Activated CD4-positive, alpha-beta memory T cell treated with anti-CD3 and anti-CD28 coated beads for 36 hours (primary cell): ENCODE measurements at regions not wholly inside any gene's neighbourhood (a gene's known extent, or its start where the extent isn't known, plus 50 kb on each side); places are given as distances from the start of the nearest gene placed in this dataset.
"Not testable (repeated sequence)": the region's sequence is repeated elsewhere in the genome, so short reads cannot be mapped to it uniquely, and the experiment has no call there.

ENCODE experiments used
- CTCF ChIA-PET: fragments of 350-600 bp; sonication (Branson Sonifier 250); formaldehyde crosslinking; loops from one replicate; lab custom pipeline; 2021; ENCODE audit warnings: antibody characterized with exemption, inconsistent platforms; lab: Charles Lee
- POLR2A ChIA-PET: fragments of 350-600 bp; sonication (Branson Sonifier 250); formaldehyde crosslinking; loops from one replicate; lab custom pipeline; 2021; ENCODE audit warnings: antibody characterized with exemption; lab: Charles Lee
- DNase-seq: peaks from one replicate; pipeline ENCODE4 v3.0.0-alpha.2; 2020
- H3K27ac Mint-ChIP-seq: one replicate; pipeline ENCODE4 v1.8.0; 2021; ENCODE audit warnings: mixed read lengths
- H3K27me3 Mint-ChIP-seq: one replicate; pipeline ENCODE4 v1.8.0; 2021; ENCODE audit warnings: mixed read lengths
- H3K36me3 Mint-ChIP-seq: one replicate; pipeline ENCODE4 v1.8.0; 2021; ENCODE audit warnings: mixed read lengths
- H3K4me1 Mint-ChIP-seq: one replicate; pipeline ENCODE4 v1.8.0; 2021; ENCODE audit warnings: low read depth, mixed read lengths
- H3K4me3 Mint-ChIP-seq: one replicate; pipeline ENCODE4 v1.8.0; 2021; ENCODE audit warnings: mild to moderate bottlenecking, mixed read lengths
- H3K9me3 Mint-ChIP-seq: one replicate; pipeline ENCODE4 v1.8.0; 2021; ENCODE audit warnings: mixed read lengths
- intact Hi-C: fragments of 100-400 bp; cut with micrococcal nuclease; formaldehyde crosslinking; loops from one replicate; pipeline ENCODE4 v1.15.1; 2023

DNA sequence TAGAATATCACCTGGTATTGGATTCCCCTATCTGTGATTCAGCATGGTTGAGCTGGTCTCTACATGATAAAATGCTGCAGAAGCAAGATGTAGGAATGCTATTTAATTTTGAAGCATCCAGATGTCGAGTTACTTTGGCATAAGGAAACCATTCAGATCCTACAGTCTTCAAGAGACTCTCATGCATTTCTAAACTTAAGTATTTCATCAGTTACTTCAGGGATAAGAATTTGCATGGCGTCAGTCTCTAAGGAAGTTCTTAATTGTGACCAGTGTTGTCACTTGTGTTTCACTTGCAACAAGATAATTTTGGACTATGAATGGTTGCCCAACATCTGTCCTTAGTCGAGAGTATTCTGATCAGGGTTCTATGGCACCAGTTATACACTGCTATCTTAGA lies 192.4 kb downstream of the CCNG2 start:
- intact Hi-C loops: no loop called here
- Mint-ChIP-seq H3K27me3 (peaks cover 10% of the 10 kb centered on the region), H3K27ac (no peak overlapping the region), H3K4me1 (no peaks in the 10 kb centered on the region), H3K36me3 (no peaks in the 10 kb centered on the region), H3K4me3 (no peak overlapping the region), H3K9me3 (no peaks in the 10 kb centered on the region)
- ChIA-PET CTCF (no interaction called here), POLR2A (no interaction called here)
- no peak for DNase-seq

DNA sequence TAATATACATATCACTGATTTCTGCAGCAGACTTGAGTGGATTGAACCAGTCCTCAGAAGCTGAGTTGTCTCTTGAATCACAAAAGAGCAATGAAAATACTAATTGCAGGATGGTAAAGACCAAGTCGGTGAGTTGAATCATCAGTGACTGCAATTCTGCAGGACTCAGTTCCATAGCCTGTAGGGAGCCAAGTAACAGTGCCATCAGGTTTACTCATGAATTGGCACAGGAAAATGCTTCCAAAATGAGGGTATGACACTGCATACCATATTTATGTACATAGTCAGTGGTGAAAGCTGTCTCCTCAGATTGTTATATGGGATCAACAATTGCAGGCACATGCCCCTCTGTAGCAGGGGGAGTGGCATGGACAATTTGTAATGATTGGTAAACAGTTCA lies 192.8 kb downstream of the CCNG2 start:
- DNase-seq: no peak
- H3K27ac Mint-ChIP-seq: no peak overlapping the region
- ChIA-PET CTCF (interaction anchor here (0.9 kb wide), 1 partner anchor 8 kb away, joined by 4 read pairs; no protein-coding TSS in a partner anchor), POLR2A (no interaction called here)
- H3K4me1 Mint-ChIP-seq: no peaks in the 10 kb centered on the region
- no peak overlapping the region for H3K4me3 Mint-ChIP-seq
- no peaks in the 10 kb centered on the region for H3K36me3 Mint-ChIP-seq
- intact Hi-C loops: no loop called here
- H3K9me3 Mint-ChIP-seq: no peaks in the 10 kb centered on the region
- peaks cover 10% of the 10 kb centered on the region for H3K27me3 Mint-ChIP-seq

DNA sequence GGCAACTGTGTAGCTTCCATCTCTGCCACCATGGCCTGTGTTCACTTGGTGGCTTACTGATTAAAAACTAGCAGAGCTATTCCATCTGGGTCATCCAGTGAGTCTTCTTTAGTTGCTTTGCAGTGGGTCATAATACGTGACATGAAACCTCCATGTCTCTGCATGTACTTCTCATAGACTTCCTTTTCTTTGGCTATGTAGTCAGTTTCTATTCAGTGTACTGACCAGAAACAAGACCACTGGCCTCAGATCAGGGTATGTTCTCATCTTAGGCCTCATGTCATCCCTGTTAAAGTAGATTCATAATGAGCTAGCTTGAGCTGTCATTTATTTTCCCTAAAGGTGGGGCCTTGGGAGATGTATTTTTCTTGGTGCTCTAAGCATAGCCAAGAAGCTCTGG lies 195.2 kb downstream of the CCNG2 start:
- POLR2A ChIA-PET: no interaction called here

DNA sequence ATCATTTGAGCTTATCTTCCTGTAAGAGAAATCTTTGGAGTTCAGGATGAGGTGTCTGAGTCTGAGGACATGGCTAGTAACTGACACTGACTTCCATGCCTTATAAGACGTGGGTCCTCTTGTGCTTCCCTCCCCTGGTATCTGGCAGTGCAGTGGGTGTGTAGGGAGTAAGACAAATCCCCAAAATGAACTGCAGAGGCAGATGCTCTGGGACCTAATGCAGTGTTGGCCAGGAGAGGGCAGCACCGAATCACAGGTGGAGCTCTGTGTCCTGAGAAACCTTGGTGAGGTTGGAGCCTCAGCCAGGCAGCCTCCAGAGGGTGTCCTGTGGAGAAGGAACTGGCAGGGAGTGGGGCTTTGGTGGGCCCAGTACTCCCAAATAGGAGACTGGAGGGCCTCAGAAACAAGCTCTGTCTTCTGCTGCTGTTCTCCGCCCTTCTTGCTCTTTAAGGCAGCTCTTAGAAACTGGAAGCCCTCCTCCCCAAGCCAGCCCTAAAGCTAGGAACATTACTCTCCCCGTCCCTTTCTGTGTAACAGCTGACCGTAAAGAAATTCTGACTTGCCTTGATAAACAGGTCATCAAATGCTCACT lies 196.8 kb downstream of the CCNG2 start:
- H3K4me1 Mint-ChIP-seq, POLR2A ChIA-PET, H3K9me3 Mint-ChIP-seq, DNase-seq, intact Hi-C loops, H3K27ac Mint-ChIP-seq, H3K4me3 Mint-ChIP-seq, H3K27me3 Mint-ChIP-seq, H3K36me3 Mint-ChIP-seq: not testable (repeated sequence)
- CTCF ChIA-PET: interaction anchor here (1.2 to 2.5 kb wide), 4 partner anchors 10 to 100 kb away, joined by 3 to 11 read pairs (median 3); no protein-coding TSS in a partner anchor

More for the DNA sequence above, 195.2 kb downstream of the CCNG2 start:
- Mint-ChIP-seq H3K4me1 (no peaks in the 10 kb centered on the region), H3K36me3 (no peaks in the 10 kb centered on the region), H3K27ac (no peak overlapping the region), H3K4me3 (no peak overlapping the region), H3K9me3 (no peaks in the 10 kb centered on the region), H3K27me3 (no peaks in the 10 kb centered on the region)
- CTCF ChIA-PET: interaction anchor here (0.8 to 1.5 kb wide), 6 partner anchors 37 to 249 kb away, joined by 3 to 4 read pairs (median 3); no protein-coding TSS in a partner anchor
- intact Hi-C loops: no loop called here
- DNase-seq: no peak

DNA sequence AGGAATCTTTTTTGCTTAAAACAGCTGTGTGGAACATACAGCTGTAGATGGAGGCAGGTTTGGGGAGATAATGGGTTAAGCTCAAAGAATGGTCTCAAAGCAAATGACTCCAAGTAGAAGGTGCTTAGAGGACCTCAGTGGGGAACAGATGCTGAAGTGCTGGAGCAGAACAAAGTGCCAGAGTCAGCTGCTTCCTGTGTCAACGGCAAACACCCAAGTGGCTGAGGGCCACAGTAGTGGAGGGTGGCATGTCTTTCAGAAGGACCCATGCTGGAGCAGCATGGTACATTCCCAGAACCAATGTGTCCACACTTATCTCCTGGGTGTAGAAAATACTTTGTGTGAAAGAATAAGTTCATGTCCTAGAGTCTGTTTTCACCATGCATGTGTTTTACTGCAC lies 197.5 kb downstream of the CCNG2 start:
- Mint-ChIP-seq H3K36me3 (no peaks in the 10 kb centered on the region), H3K9me3 (no peaks in the 10 kb centered on the region), H3K4me1 (no peaks in the 10 kb centered on the region), H3K4me3 (no peak overlapping the region), H3K27me3 (no peaks in the 10 kb centered on the region), H3K27ac (no peak overlapping the region)
- POLR2A ChIA-PET: no interaction called here
- intact Hi-C loops: no loop called here
- no peak for DNase-seq
- CTCF ChIA-PET: interaction anchor here (1.3 to 2.5 kb wide), 3 partner anchors 13 to 101 kb away, joined by 3 to 11 read pairs (median 3); no protein-coding TSS in a partner anchor

DNA sequence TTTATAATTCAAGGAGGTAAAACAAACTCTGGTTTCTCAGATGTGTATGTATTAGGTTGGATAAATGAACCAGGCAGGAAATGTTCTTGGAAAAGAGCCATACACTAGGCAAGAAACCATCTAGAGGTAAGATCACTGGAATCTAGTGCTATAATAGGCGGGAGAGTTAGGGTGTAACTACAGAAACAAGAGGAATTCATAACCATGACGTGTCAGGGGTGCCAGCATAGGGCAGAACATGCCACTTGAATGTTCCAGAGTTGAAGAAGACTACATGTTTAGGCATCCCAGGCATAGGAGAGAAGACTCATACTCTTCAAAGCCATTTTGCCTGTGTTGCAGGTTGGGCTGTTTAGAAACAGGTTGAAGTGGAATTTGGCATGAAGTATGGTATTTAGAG lies 198.7 kb downstream of the CCNG2 start:
- no peaks in the 10 kb centered on the region for H3K27me3 Mint-ChIP-seq
- CTCF ChIA-PET: interaction anchor here (1.2 to 2.5 kb wide), 3 partner anchors 12 to 33 kb away, joined by 3 to 11 read pairs (median 3); no protein-coding TSS in a partner anchor
- intact Hi-C loops: no loop called here
- H3K36me3 Mint-ChIP-seq: no peaks in the 10 kb centered on the region
- POLR2A ChIA-PET: no interaction called here
- no peak overlapping the region for H3K27ac Mint-ChIP-seq
- no peak for DNase-seq
- no peaks in the 10 kb centered on the region for H3K4me1 Mint-ChIP-seq
- no peaks in the 10 kb centered on the region for H3K9me3 Mint-ChIP-seq
- no peak overlapping the region for H3K4me3 Mint-ChIP-seq

DNA sequence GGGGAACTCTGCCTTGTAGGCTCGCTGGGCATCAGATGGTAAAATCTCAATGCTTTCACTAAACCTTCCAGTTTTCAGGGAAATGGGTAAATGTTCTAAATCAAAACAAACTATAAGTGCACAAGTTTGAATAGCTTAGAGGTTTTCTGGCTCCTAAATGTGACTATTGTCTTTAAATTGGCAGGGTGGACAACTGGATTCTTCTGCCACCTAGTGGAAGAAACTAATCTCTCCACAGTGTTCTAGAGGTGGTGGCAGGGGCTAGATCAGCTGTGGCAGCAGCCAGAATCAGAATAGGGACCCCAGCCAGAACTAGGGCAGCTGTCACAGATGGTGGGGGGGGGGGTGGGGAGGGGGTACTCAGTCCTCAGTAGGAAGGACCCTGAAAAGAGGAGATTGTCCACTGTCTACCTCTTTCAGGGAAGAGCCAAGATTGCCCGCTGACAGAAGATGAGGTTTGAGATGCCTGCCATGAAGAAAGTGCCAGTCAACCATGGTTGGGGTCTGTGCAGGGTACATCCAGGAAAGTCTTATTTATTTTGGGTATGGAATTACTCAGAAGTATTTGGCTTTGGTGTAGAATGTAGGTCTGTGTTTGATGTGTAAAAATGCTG lies 201.4 kb downstream of the CCNG2 start:
- no peak overlapping the region for H3K4me3 Mint-ChIP-seq
- no peak overlapping the region for H3K27ac Mint-ChIP-seq
- ChIA-PET POLR2A (no interaction called here), CTCF (interaction anchor here (0.6 to 3.9 kb wide), 20 partner anchors 8 to 928 kb away, joined by 3 to 36 read pairs (median 4); no protein-coding TSS in a partner anchor)
- H3K27me3 Mint-ChIP-seq: peaks cover 2% of the 10 kb centered on the region
- intact Hi-C loops: loop anchor here (1.0 kb wide), 1 partner anchor 118 kb away; no protein-coding TSS in a partner anchor
- no peaks in the 10 kb centered on the region for H3K36me3 Mint-ChIP-seq
- H3K4me1 Mint-ChIP-seq: no peaks in the 10 kb centered on the region
- no peak for DNase-seq
- H3K9me3 Mint-ChIP-seq: no peaks in the 10 kb centered on the region

DNA sequence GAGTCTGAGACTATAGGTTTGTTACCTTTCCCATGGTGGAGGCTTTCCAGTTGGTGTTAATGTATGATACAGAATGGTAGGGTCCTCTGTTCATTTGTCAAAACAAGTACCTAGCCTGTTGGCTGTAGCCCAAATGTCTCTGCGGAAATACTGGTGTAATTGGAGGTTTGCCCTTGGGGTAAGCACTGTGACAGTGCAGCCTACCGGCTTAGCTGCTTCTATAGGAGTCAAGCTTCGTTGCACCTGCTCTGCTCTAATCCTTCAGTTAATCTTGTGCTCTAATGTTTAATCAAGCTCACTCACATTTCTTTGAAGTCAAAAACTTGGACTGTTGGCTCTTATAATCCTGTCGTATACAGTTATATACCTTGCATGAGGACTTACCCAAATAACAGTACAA lies 203.4 kb downstream of the CCNG2 start:
- Mint-ChIP-seq H3K27me3 (peaks cover 4% of the 10 kb centered on the region), H3K9me3 (no peaks in the 10 kb centered on the region), H3K27ac (no peak overlapping the region), H3K36me3 (no peaks in the 10 kb centered on the region), H3K4me3 (no peak overlapping the region), H3K4me1 (no peaks in the 10 kb centered on the region)
- CTCF ChIA-PET: interaction anchor here (1.1 to 3.9 kb wide), 3 partner anchors 8 to 912 kb away, joined by 3 to 36 read pairs (median 13); no protein-coding TSS in a partner anchor
- no peak for DNase-seq
- intact Hi-C loops: no loop called here
- POLR2A ChIA-PET: interaction anchor here (0.6 kb wide), 1 partner anchor 309 kb away, joined by 3 read pairs; no protein-coding TSS in a partner anchor

DNA sequence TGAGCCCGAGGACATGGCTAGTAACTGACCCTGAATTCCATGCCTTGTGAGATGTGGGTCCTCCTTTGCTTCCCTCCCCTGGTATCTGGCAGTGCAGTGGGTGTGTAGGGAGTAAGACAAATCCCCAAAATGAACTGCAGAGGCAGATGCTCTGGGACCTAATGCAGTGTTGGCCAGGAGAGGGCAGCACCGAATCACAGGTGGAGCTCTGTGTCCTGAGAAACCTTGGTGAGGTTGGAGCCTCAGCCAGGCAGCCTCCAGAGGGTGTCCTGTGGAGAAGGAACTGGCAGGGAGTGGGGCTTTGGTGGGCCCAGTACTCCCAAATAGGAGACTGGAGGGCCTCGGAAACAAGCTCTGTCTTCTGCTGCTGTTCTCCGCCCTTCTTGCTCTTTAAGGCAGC lies 209.9 kb downstream of the CCNG2 start:
- H3K4me3 Mint-ChIP-seq, DNase-seq, POLR2A ChIA-PET, H3K27me3 Mint-ChIP-seq, H3K9me3 Mint-ChIP-seq, H3K4me1 Mint-ChIP-seq, H3K36me3 Mint-ChIP-seq, H3K27ac Mint-ChIP-seq, intact Hi-C loops: not testable (repeated sequence)
- CTCF ChIA-PET: interaction anchor here (0.6 to 2.5 kb wide), 13 partner anchors 9 to 1215 kb away, joined by 3 to 11 read pairs (median 3); no protein-coding TSS in a partner anchor

DNA sequence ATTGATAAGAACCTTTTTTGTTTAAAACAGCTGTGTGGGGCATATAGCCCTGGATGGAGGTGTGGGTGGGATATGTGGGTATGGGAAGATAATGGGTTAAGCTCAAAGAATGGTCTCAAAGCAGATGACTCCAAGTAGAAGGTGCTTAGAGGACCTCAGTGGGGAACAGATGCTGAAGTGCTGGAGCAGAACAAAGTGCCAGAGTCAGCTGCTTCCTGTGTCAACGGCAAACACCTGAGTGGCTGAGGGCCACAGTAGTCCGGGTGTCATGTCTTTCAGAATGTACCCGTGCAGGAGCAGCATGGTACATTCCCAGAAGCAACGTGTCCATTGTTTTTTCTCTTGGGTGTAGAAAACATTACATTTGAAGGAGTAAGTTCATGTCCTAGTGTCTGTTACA lies 210.6 kb downstream of the CCNG2 start:
- Mint-ChIP-seq H3K4me1 (no peaks in the 10 kb centered on the region), H3K36me3 (no peaks in the 10 kb centered on the region), H3K9me3 (no peaks in the 10 kb centered on the region), H3K27me3 (peaks cover 6% of the 10 kb centered on the region), H3K27ac (no peak overlapping the region), H3K4me3 (no peak overlapping the region)
- no peak for DNase-seq
- intact Hi-C loops: no loop called here
- POLR2A ChIA-PET: no interaction called here
- CTCF ChIA-PET: interaction anchor here (0.6 to 3.0 kb wide), 4 partner anchors 9 to 1483 kb away, joined by 3 to 13 read pairs (median 7); no protein-coding TSS in a partner anchor

DNA sequence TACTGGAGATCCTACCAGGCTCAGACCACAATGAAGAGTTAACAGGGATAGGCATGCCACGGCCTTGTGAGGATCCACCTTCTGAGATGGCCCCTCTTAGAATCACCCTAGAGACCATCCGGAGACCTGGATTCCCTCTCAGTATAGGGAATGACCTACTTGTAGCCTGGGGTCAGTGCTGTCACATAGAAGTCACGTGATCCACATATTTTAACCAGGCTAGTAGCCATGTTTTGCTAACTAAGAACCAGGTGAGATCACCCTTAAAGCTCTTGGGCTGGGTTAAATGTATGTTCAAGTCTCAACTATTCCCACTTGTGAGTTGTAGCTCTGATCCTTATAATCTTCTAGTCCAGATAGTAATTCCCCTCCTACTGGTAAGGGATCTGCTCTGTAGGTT lies 215.4 kb downstream of the CCNG2 start:
- Mint-ChIP-seq H3K27ac (no peak overlapping the region), H3K27me3 (peaks cover 1% of the 10 kb centered on the region), H3K9me3 (no peaks in the 10 kb centered on the region), H3K36me3 (no peaks in the 10 kb centered on the region), H3K4me3 (no peak overlapping the region), H3K4me1 (no peaks in the 10 kb centered on the region)
- intact Hi-C loops: no loop called here
- DNase-seq: no peak
- CTCF ChIA-PET: interaction anchor here (0.6 to 1.8 kb wide), 8 partner anchors 9 to 395 kb away, joined by 3 to 8 read pairs (median 3); no protein-coding TSS in a partner anchor
- POLR2A ChIA-PET: no interaction called here

DNA sequence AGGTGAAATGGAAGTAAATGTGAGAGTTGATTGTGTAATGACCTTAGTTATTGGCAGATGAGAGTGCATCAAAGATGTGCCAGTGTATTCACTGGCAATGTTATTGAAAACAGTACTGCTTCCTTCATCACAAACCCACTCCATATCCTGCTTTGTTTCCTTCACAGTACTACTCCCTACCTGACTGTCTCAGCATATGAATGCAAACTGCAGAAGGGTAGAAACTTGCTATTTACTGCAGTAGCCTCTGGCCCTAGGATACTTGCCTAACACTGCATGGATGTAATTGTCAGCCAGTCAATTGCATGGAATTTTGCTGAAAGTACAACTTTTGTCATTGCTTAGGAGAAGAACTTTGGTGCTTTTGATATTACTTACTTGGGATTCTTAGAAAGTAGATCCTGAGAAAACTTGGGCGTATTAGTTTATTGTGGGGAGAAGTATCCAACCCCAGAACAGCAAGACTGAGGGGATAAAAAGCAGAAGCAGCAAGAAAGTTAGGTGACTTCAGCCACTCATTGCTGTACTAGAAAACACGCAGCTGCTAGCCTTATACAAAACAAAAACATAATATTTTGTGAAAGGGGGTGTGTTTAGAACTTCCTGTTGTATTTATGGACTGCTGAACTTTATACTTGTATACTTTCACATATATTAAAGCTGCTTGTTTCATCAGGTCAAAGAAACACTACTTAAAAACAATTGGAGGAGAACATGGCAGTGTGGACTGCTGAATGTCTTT lies 219.0 kb downstream of the CCNG2 start:
- H3K9me3 Mint-ChIP-seq: no peaks in the 10 kb centered on the region
- H3K27ac Mint-ChIP-seq: no peak overlapping the region
- H3K4me1 Mint-ChIP-seq: no peaks in the 10 kb centered on the region
- ChIA-PET CTCF (no interaction called here), POLR2A (no interaction called here)
- no peaks in the 10 kb centered on the region for H3K36me3 Mint-ChIP-seq
- no peaks in the 10 kb centered on the region for H3K27me3 Mint-ChIP-seq
- intact Hi-C loops: no loop called here
- no peak for DNase-seq
- H3K4me3 Mint-ChIP-seq: no peak overlapping the region
